IMR-90 (cell line): ENCODE measurements at regions not wholly inside any gene's neighbourhood (a gene's known extent, or its start where the extent isn't known, plus 50 kb on each side); places are given as distances from the start of the nearest gene placed in this dataset.

Experiments used
- ATAC-seq: fragments of 200-7000 bp; cut with Tn5 transposase; 2 replicates; pipeline ENCODE4 v1.9.1; 2020; ENCODE audit warnings: low read depth, mild to moderate bottlenecking, moderate library complexity
- BruUV-seq: library from RNA; stranded (reverse); fragments of 400-500 nt; replicated peaks from 2 replicates; lab custom pipeline; 2021; lab: Mats Ljungman, UMichigan
- CTCF ChIA-PET: fragments of 300-600 bp; formaldehyde crosslinking; extraction: SDS; loops from one replicate; lab custom pipeline; 2021; ENCODE audit warnings: antibody characterized with exemption; lab: Yijun Ruan, JAX
- POLR2A ChIA-PET: fragments of 300-600 bp; sonication (Branson Sonifier 250); formaldehyde crosslinking; loops from one replicate; lab custom pipeline; 2022; ENCODE audit warnings: antibody characterized with exemption; ENCODE audit not compliant: unreplicated experiment; lab: Charles Lee
- DNase-seq: peaks from one replicate; pipeline ENCODE4 v3.0.0; 2013
- H2AFZ ChIP-seq: replicated peaks from 2 replicates; pipeline ENCODE3; 2013; ENCODE audit warnings: low read length, mild to moderate bottlenecking; ENCODE audit not compliant: poor library complexity
- H2AK5ac ChIP-seq: 2 replicates; pipeline ENCODE4 v1.6.1; 2013; ENCODE audit warnings: low read depth, low read length, inconsistent platforms
- H2AK9ac ChIP-seq: replicated peaks from 2 replicates; pipeline ENCODE3; 2013; ENCODE audit warnings: mild to moderate bottlenecking, low read depth, low read length, moderate library complexity; ENCODE audit not compliant: poor library complexity
- H2BK120ac ChIP-seq: 2 replicates; pipeline ENCODE4 v1.6.1; 2013; ENCODE audit warnings: low read depth, low read length, inconsistent platforms
- H2BK15ac ChIP-seq: 3 replicates; pipeline ENCODE4 v1.6.1; 2013; ENCODE audit warnings: low read depth, low read length, inconsistent platforms
- H2BK20ac ChIP-seq: 2 replicates; pipeline ENCODE4 v1.6.1; 2013; ENCODE audit warnings: low read depth, mild to moderate bottlenecking, inconsistent platforms, low read length, moderate library complexity
- H2BK5ac ChIP-seq: 2 replicates; pipeline ENCODE4 v1.6.1; 2013; ENCODE audit warnings: mild to moderate bottlenecking, low read depth, low read length, inconsistent platforms; ENCODE audit not compliant: poor library complexity, severe bottlenecking
- H3K14ac ChIP-seq: replicated peaks from 2 replicates; pipeline ENCODE4 v1.6.1; 2013; ENCODE audit warnings: low read depth, low read length, inconsistent platforms
- H3K18ac ChIP-seq: 2 replicates; pipeline ENCODE4 v1.6.1; 2013; ENCODE audit warnings: low read depth, low read length, control low read depth
- H3K23ac ChIP-seq: 2 replicates; pipeline ENCODE4 v1.6.1; 2013; ENCODE audit warnings: low read depth, low read length, inconsistent platforms
- H3K27ac ChIP-seq: 2 replicates; pipeline ENCODE4 v1.5.1; 2013; ENCODE audit warnings: mild to moderate bottlenecking, control low read depth, low read length; ENCODE audit not compliant: insufficient read depth
- H3K27me3 ChIP-seq: 2 replicates; pipeline ENCODE4 v1.6.1; 2013; ENCODE audit warnings: low read length; ENCODE audit not compliant: control insufficient read depth, insufficient read depth
- H3K36me3 ChIP-seq: 2 replicates; pipeline ENCODE4 v1.6.1; 2013; ENCODE audit warnings: low read length, mixed read lengths; ENCODE audit not compliant: control insufficient read depth, insufficient read depth
- H3K4ac ChIP-seq: 2 replicates; pipeline ENCODE4 v1.6.1; 2013; ENCODE audit warnings: low read depth, low read length, inconsistent platforms
- H3K4me1 ChIP-seq: 2 replicates; pipeline ENCODE4 v1.6.1; 2013; ENCODE audit warnings: low read length, mixed read lengths; ENCODE audit not compliant: control insufficient read depth, insufficient read depth
- H3K4me2 ChIP-seq: 2 replicates; pipeline ENCODE4 v1.6.1; 2013; ENCODE audit warnings: low read depth, mild to moderate bottlenecking, control low read depth, low read length, moderate library complexity
- H3K4me3 ChIP-seq: 2 replicates; pipeline ENCODE4 v1.5.1; 2013; ENCODE audit warnings: low read depth, mild to moderate bottlenecking, control low read depth, low read length, moderate library complexity; ENCODE audit not compliant: insufficient read depth
- H3K56ac ChIP-seq: 2 replicates; pipeline ENCODE4 v1.6.1; 2013; ENCODE audit warnings: low read length, inconsistent platforms; ENCODE audit not compliant: insufficient read depth; ENCODE audit errors: extremely low read depth
- H3K79me1 ChIP-seq, 2 experiments: 2 replicates each; pipeline ENCODE4 v1.6.1; 2013; ENCODE audit warnings: low read length in 2 of 2, inconsistent platforms in 1 of 2, low read depth in 1 of 2
- H3K9ac ChIP-seq: 2 replicates; pipeline ENCODE4 v1.6.1; 2013; ENCODE audit warnings: low read depth, low read length, control low read depth
- H3K9me1 ChIP-seq: 2 replicates; pipeline ENCODE4 v1.6.1; 2013; ENCODE audit warnings: low read length, inconsistent platforms; ENCODE audit not compliant: insufficient read depth
- H3K9me3 ChIP-seq: 2 replicates; pipeline ENCODE4 v1.6.1; 2013; ENCODE audit warnings: low read length; ENCODE audit not compliant: control insufficient read depth, insufficient read depth
- H4K20me1 ChIP-seq: 2 replicates; pipeline ENCODE4 v1.6.1; 2013; ENCODE audit warnings: low read length, inconsistent platforms; ENCODE audit not compliant: insufficient read depth
- H4K5ac ChIP-seq: 2 replicates; pipeline ENCODE4 v1.6.1; 2013; ENCODE audit warnings: mild to moderate bottlenecking, low read depth, low read length, control low read depth
- H4K8ac ChIP-seq, 2 experiments: 2 replicates each; pipeline ENCODE4 v1.6.1; 2013; ENCODE audit warnings: low read depth in 2 of 2, low read length in 2 of 2, control low read depth in 1 of 2, inconsistent platforms in 1 of 2
- H4K91ac ChIP-seq: 2 replicates; pipeline ENCODE4 v1.6.1; 2013; ENCODE audit warnings: low read depth, low read length, inconsistent platforms; ENCODE audit not compliant: insufficient read depth
- BHLHE40 ChIP-seq: fragments of 150-350 bp; IDR thresholded peaks from 2 replicates; pipeline ENCODE4 v1.6.1; 2016; ENCODE audit warnings: mild to moderate bottlenecking, low read depth, low read length
- CEBPB ChIP-seq: IDR thresholded peaks from 2 replicates; pipeline ENCODE4 v1.6.1; 2012; ENCODE audit warnings: low read depth, low read length, improper control_type of control experiment
- CHD1 ChIP-seq: IDR thresholded peaks from 2 replicates; pipeline ENCODE4 v1.6.1; 2012; ENCODE audit warnings: low read depth, low read length, improper control_type of control experiment
- CTCF ChIP-seq: conservative IDR thresholded peaks from 2 replicates; pipeline ENCODE4 v1.5.1; 2012; ENCODE audit warnings: mild to moderate bottlenecking, low read depth, low read length, improper control_type of control experiment
- ELK1 ChIP-seq: fragments of 150-350 bp; IDR thresholded peaks from 2 replicates; pipeline ENCODE4 v1.6.1; 2016; ENCODE audit warnings: low read depth, mild to moderate bottlenecking, low read length, moderate library complexity, borderline replicate concordance
- FOS ChIP-seq: fragments of 150-350 bp; IDR thresholded peaks from 2 replicates; pipeline ENCODE4 v1.6.1; 2016; ENCODE audit warnings: low read depth, low read length
- MAFK ChIP-seq: IDR thresholded peaks from 2 replicates; pipeline ENCODE4 v1.6.1; 2012; ENCODE audit warnings: low read depth, low read length, improper control_type of control experiment
- MAZ ChIP-seq: IDR thresholded peaks from 2 replicates; pipeline ENCODE4 v1.6.1; 2012; ENCODE audit warnings: low read depth, mild to moderate bottlenecking, low read length, improper control_type of control experiment, moderate library complexity, borderline replicate concordance
- MXI1 ChIP-seq: IDR thresholded peaks from 2 replicates; pipeline ENCODE4 v1.6.1; 2012; ENCODE audit warnings: low read depth, mild to moderate bottlenecking, low read length, moderate library complexity, borderline replicate concordance
- NFE2L2 ChIP-seq: fragments of 150-350 bp; IDR thresholded peaks from 2 replicates; pipeline ENCODE4 v1.6.1; 2016; ENCODE audit warnings: low read depth, mild to moderate bottlenecking, low read length
- POLR2A ChIP-seq: IDR thresholded peaks from 2 replicates; pipeline ENCODE4 v1.6.1; 2012; ENCODE audit warnings: mild to moderate bottlenecking, low read depth, low read length
- RAD21 ChIP-seq: IDR thresholded peaks from 2 replicates; pipeline ENCODE4 v1.6.1; 2012; ENCODE audit warnings: low read length, improper control_type of control experiment
- RCOR1 ChIP-seq: IDR thresholded peaks from 2 replicates; pipeline ENCODE4 v1.6.1; 2012; ENCODE audit warnings: mild to moderate bottlenecking, low read length, improper control_type of control experiment; ENCODE audit not compliant: insufficient replicate concordance
- RFX5 ChIP-seq: IDR thresholded peaks from 2 replicates; pipeline ENCODE4 v1.8.0; 2012; ENCODE audit warnings: low read depth, mild to moderate bottlenecking, low read length, moderate library complexity
- SMC3 ChIP-seq: fragments of 150-350 bp; IDR thresholded peaks from 2 replicates; pipeline ENCODE4 v1.6.1; 2016; ENCODE audit warnings: low read depth, mild to moderate bottlenecking, antibody characterized with exemption, low read length, moderate library complexity
- USF2 ChIP-seq: fragments of 150-350 bp; IDR thresholded peaks from 2 replicates; pipeline ENCODE4 v1.6.1; 2017; ENCODE audit warnings: mild to moderate bottlenecking, antibody characterized with exemption, low read length, low read depth
- WGBS, 2 experiments: methylation state at CpG; one replicate each; pipeline versions ENCODE4 v1.1.5 to v1.1.7; 2013; ENCODE audit warnings: missing lambda C conversion rate in 2 of 2; ENCODE audit not compliant: insufficient read length in 1 of 2; ENCODE audit errors: extremely low coverage in 2 of 2; 5-methylcytosine and 5-hydroxymethylcytosine counted together
- dilution Hi-C: fragments of 300-500 bp; cut with HindIII; formaldehyde crosslinking; loops from one replicate; pipeline ENCODE4 v1.14.3; 2018; ENCODE audit warnings: low sequenced_read_pairs; ENCODE audit not compliant: unreplicated experiment
- in situ Hi-C: fragments of 300-500 bp; cut with MboI; formaldehyde crosslinking; loops from 3 replicates; pipeline ENCODE4 v1.14.3; 2019; ENCODE audit warnings: low sequenced_read_pairs, inconsistent platforms, mixed read lengths
- intact Hi-C: fragments of 100-400 bp; cut with micrococcal nuclease; formaldehyde crosslinking; loops from 2 replicates; pipeline ENCODE4 v1.10.0; 2022

GRCh38 chr2:235399895-235400294, 93.9 kb upstream of the AGAP1 start:
- Histone ChIP-seq H3K23ac (no peak overlapping the region), H3K14ac (no peak overlapping the region), H3K27ac (no peak overlapping the region), H3K9me3 (no peaks in the 10 kb centered on the region), H2AK9ac (no peak overlapping the region), H3K27me3 (peaks cover 22% of the 10 kb centered on the region), H2AFZ (no peak overlapping the region), H3K18ac (no peak overlapping the region), H4K91ac (no peak overlapping the region), H3K4me2 (no peak overlapping the region), H3K36me3 (no peaks in the 10 kb centered on the region), H3K4ac (no peak overlapping the region), H2AK5ac (no peak overlapping the region), H3K9me1 (no peaks in the 10 kb centered on the region), H4K8ac (no peak overlapping the region), H2BK15ac (no peak overlapping the region), H2BK20ac (no peak overlapping the region), H4K20me1 (no peaks in the 10 kb centered on the region), H3K56ac (no peak overlapping the region), H3K79me1 (no peaks in the 10 kb centered on the region), H3K4me1 (no peaks in the 10 kb centered on the region), H3K4me3 (no peak overlapping the region), H4K5ac (no peak overlapping the region), H3K9ac (no peak overlapping the region), H2BK120ac (no peak overlapping the region), H2BK5ac (no peak overlapping the region)
- no CpG with 5 or more reads among the region's 1 CpG for WGBS, 2 experiments
- CTCF ChIA-PET, result no interaction called here
- intact Hi-C loops (no loop called here), in situ Hi-C loops (no loop called here), dilution Hi-C loops (no loop called here)
- BruUV-seq, result no TSS peak
- no peak for DNase-seq
- POLR2A ChIA-PET, result no interaction called here
- TF ChIP-seq ELK1 (no peak), CHD1 (no peak), POLR2A (no peak), CTCF (no peak), CEBPB (no peak), BHLHE40 (no peak), RFX5 (no peak), MXI1 (no peak), SMC3 (no peak), MAZ (no peak), NFE2L2 (no peak), RAD21 (no peak), USF2 (no peak), RCOR1 (no peak), FOS (no peak), MAFK (no peak)
- no peak for ATAC-seq
